ENCODE measurements at regions not wholly inside any gene's neighbourhood (a gene's known extent, or its start where the extent isn't known, plus 50 kb on each side); places are given as distances from the start of the nearest gene placed in this dataset.

DNA sequence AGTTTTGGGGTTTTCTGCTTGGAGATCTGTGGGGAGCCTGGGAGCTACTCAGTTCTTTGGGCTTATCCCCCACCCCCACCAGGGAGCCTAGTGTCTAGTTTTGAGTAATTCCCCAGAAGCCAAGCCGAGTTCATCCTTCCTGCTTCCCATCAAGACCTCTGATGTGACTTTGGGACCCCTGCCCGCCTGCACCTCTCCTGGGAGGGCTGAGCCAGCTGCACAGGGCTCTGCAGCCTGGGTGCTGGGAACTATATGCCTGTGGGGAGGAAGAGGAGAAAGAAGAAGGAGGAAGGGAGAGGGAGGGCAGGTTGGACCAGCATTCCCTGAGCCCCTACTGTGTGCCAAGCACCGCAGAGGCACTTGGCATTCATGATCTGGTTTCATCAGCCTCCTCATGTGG lies 178.9 kb downstream of the TMEM132E start:
- Mint-ChIP-seq H3K27me3 (ENCODE audit: unreplicated experiment) (peaks cover 4% of the 10 kb centered on the region), H3K27ac (ENCODE audit: unreplicated experiment) (no peak overlapping the region), H3K4me1 (ENCODE audit: unreplicated experiment) (no peaks in the 10 kb centered on the region), H3K36me3 (ENCODE audit: low read depth, unreplicated experiment) (no peaks in the 10 kb centered on the region), H3K4me3 (ENCODE audit: unreplicated experiment) (no peak overlapping the region), H3K9me3 (ENCODE audit: unreplicated experiment) (no peaks in the 10 kb centered on the region)
- TF ChIP-seq, protein P1, sequence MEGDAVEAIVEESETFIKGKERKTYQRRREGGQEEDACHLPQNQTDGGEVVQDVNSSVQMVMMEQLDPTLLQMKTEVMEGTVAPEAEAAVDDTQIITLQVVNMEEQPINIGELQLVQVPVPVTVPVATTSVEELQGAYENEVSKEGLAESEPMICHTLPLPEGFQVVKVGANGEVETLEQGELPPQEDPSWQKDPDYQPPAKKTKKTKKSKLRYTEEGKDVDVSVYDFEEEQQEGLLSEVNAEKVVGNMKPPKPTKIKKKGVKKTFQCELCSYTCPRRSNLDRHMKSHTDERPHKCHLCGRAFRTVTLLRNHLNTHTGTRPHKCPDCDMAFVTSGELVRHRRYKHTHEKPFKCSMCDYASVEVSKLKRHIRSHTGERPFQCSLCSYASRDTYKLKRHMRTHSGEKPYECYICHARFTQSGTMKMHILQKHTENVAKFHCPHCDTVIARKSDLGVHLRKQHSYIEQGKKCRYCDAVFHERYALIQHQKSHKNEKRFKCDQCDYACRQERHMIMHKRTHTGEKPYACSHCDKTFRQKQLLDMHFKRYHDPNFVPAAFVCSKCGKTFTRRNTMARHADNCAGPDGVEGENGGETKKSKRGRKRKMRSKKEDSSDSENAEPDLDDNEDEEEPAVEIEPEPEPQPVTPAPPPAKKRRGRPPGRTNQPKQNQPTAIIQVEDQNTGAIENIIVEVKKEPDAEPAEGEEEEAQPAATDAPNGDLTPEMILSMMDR (IDR thresholded peaks at IDR 0.05; ENCODE audit: unreplicated experiment) = no peak
- DNase-seq (ENCODE audit: low spot score) = no peak

DNA sequence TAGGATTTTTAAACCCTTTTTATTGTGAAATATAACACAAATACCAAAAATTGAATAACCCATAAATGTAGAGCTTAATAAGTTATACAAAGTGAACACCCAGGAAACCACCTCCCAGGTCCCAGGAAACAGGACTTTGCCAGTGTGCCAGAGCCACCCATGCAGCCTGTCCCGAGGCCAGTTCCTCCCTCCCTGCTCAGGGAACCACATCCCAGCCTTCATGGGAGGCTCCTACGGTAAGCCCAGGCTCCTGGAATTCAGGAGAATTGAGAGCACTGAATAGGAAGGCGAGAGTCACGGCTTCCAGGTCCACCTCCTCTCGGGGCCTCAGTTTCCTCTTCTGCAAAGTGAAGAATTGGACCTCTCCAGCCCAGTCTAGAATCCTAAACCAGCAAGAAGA lies 178.2 kb downstream of the TMEM132E start:
- Mint-ChIP-seq H3K4me3 (ENCODE audit: unreplicated experiment) (no peak overlapping the region), H3K27me3 (ENCODE audit: unreplicated experiment) (peaks cover 4% of the 10 kb centered on the region), H3K9me3 (ENCODE audit: unreplicated experiment) (no peaks in the 10 kb centered on the region), H3K27ac (ENCODE audit: unreplicated experiment) (no peak overlapping the region), H3K4me1 (ENCODE audit: unreplicated experiment) (no peaks in the 10 kb centered on the region), H3K36me3 (ENCODE audit: low read depth, unreplicated experiment) (no peaks in the 10 kb centered on the region)
- DNase-seq (ENCODE audit: low spot score) = no peak
- TF ChIP-seq, protein P1 (IDR thresholded peaks at IDR 0.05; ENCODE audit: unreplicated experiment) = no peak

DNA sequence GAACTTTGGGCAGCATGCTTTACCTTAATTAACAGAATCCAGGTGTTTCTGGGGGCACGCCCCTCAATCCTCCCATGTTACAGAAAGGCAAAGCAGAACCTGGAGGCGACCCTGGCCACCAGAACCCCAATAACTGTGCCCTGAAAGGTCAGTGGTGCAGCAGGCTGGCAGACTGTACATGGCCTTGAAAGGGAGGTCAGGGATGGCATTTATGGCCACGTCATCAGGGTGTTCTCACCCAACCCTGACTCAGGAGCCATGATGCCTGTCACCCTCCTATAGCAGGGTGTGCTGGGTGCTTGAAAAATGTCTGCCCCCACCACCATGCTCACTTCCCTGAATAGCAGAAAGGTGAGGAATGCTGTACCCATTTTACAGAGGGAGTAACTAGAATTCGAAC lies 177.7 kb downstream of the TMEM132E start:
- no peaks in the 10 kb centered on the region for H3K4me1 Mint-ChIP-seq (ENCODE audit: unreplicated experiment)
- no peak overlapping the region for H3K27ac Mint-ChIP-seq (ENCODE audit: unreplicated experiment)
- no peaks in the 10 kb centered on the region for H3K9me3 Mint-ChIP-seq (ENCODE audit: unreplicated experiment)
- no peak overlapping the region for H3K4me3 Mint-ChIP-seq (ENCODE audit: unreplicated experiment)
- H3K27me3 Mint-ChIP-seq (ENCODE audit: unreplicated experiment) = peaks cover 4% of the 10 kb centered on the region
- no peak for DNase-seq (ENCODE audit: low spot score)
- no peaks in the 10 kb centered on the region for H3K36me3 Mint-ChIP-seq (ENCODE audit: low read depth, unreplicated experiment)
- TF ChIP-seq, protein P1 (IDR thresholded peaks at IDR 0.05; ENCODE audit: unreplicated experiment) = no peak

DNA sequence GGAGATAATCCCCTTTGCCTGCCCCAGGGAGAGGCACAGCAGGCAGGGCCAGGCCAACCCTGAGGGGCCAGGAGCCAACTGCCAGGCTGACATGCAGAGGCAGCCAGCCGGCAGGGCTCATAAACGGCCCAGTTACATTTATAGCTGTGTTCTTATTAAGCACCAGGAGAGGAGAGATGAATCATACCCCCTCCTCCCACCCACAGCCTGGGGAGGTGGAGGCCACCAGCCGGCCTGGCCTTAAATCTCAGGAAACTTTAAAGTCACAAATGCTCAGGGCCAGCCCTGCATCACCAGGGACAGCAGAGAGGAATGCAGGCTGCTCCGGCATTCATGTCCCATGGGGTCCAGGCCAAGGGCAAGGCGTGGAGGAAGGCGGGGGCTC lies 177.2 kb downstream of the TMEM132E start:
- no peaks in the 10 kb centered on the region for H3K36me3 Mint-ChIP-seq (ENCODE audit: low read depth, unreplicated experiment)
- H3K27me3 Mint-ChIP-seq (ENCODE audit: unreplicated experiment) = peaks cover 4% of the 10 kb centered on the region
- no peak overlapping the region for H3K4me3 Mint-ChIP-seq (ENCODE audit: unreplicated experiment)
- no peaks in the 10 kb centered on the region for H3K4me1 Mint-ChIP-seq (ENCODE audit: unreplicated experiment)
- TF ChIP-seq, protein P1 (IDR thresholded peaks at IDR 0.05; ENCODE audit: unreplicated experiment) = no peak
- H3K9me3 Mint-ChIP-seq (ENCODE audit: unreplicated experiment) = no peaks in the 10 kb centered on the region
- no peak overlapping the region for H3K27ac Mint-ChIP-seq (ENCODE audit: unreplicated experiment)
- no peak for DNase-seq (ENCODE audit: low spot score)

DNA sequence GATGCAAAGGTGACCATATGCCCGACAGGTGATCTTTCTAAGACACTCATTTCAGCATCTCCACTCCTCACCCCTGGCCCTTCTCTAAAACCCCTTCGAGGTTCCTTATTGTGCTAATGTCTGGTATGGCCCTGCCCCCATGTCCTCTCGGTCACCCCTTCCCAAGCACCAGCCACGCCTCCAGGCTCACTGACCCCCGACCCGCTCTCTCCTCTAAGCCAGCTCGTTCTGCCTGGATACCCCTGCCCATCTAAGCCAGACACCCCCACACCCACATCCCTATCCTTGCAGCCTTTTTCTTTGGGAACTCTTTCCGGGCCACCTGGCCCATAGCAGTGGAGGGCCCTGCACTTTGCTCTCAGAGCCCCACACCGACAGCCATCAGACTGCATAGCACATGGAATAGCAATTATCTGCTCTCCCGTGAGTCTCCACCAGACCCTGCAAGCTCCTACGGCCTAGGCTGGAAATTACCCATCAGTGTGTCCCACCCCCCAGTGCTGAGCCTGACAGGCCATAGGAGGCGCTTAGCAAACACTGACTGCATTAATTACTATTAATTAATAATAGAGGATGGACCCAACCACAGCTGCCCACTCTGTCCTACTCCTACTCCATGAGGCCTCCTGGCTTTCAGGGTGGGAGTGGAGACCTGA lies 176.7 kb downstream of the TMEM132E start:
- no peak overlapping the region for H3K27ac Mint-ChIP-seq (ENCODE audit: unreplicated experiment)
- H3K4me1 Mint-ChIP-seq (ENCODE audit: unreplicated experiment) = no peaks in the 10 kb centered on the region
- no peak for DNase-seq (ENCODE audit: low spot score)
- H3K4me3 Mint-ChIP-seq (ENCODE audit: unreplicated experiment) = no peak overlapping the region
- H3K9me3 Mint-ChIP-seq (ENCODE audit: unreplicated experiment) = no peaks in the 10 kb centered on the region
- H3K27me3 Mint-ChIP-seq (ENCODE audit: unreplicated experiment) = peaks cover 4% of the 10 kb centered on the region
- TF ChIP-seq, protein P1 (IDR thresholded peaks at IDR 0.05; ENCODE audit: unreplicated experiment) = no peak
- no peaks in the 10 kb centered on the region for H3K36me3 Mint-ChIP-seq (ENCODE audit: low read depth, unreplicated experiment)

All from endothelial cell (in vitro differentiated cells).